Common myeloid progenitor, CD34-positive (primary cell): ENCODE measurements at regions not wholly inside any gene's neighbourhood (a gene's known extent, or its start where the extent isn't known, plus 50 kb on each side); places are given as distances from the start of the nearest gene placed in this dataset.
A peak's percentile ranks its signal among the peaks of the same experiment; 100 is the strongest.

Experiments used
- CTCF ChIA-PET: fragments of 350-600 bp; sonication (Branson Sonifier 250); formaldehyde crosslinking; loops from one replicate; lab custom pipeline; 2021; ENCODE audit warnings: antibody characterized with exemption; lab: Charles Lee
- POLR2A ChIA-PET: fragments of 350-600 bp; sonication (Branson Sonifier 250); formaldehyde crosslinking; loops from one replicate; lab custom pipeline; 2021; ENCODE audit warnings: antibody characterized with exemption; lab: Charles Lee
- DNase-seq, 3 donors: peaks; one replicate each; pipeline versions ENCODE4 v3.0.0 to v3.0.0-alpha.2; 2013
- H3K27ac ChIP-seq, 2 experiments: 1 replicate in 1 of 2; 2 replicates in 1 of 2; pipeline ENCODE4 v1.7.0; 2013; ENCODE audit warnings: inconsistent platforms in 2 of 2, low read length in 2 of 2, mild to moderate bottlenecking in 2 of 2, low read depth in 1 of 2, moderate library complexity in 1 of 2; ENCODE audit not compliant: severe bottlenecking in 2 of 2, insufficient read depth in 1 of 2, poor library complexity in 1 of 2
- H3K27me3 ChIP-seq, 5 experiments: replicated peaks in 2 of 5; 1 replicate in 3 of 5; 2 replicates in 2 of 5; pipeline versions ENCODE4 v1.6.1 to v1.7.0; 2013; ENCODE audit warnings: low read length in 4 of 5, mild to moderate bottlenecking in 2 of 5, moderate library complexity in 2 of 5, inconsistent platforms in 1 of 5; ENCODE audit not compliant: insufficient read depth in 5 of 5, control insufficient read depth in 4 of 5
- H3K36me3 ChIP-seq, 4 experiments: 1 replicate in 2 of 4; 2 replicates in 2 of 4; pipeline versions ENCODE4 v1.6.1 to v1.7.0; 2013; ENCODE audit warnings: low read length in 3 of 4, control low read depth in 1 of 4, mild to moderate bottlenecking in 1 of 4; ENCODE audit not compliant: control insufficient read depth in 4 of 4, insufficient read depth in 4 of 4
- H3K4me1 ChIP-seq, 4 experiments: 1 replicate in 3 of 4; 2 replicates in 1 of 4; pipeline versions ENCODE4 v1.6.1 to v1.7.1; 2013; ENCODE audit warnings: low read length in 3 of 4, mild to moderate bottlenecking in 3 of 4, control low read depth in 1 of 4, inconsistent platforms in 1 of 4, moderate library complexity in 1 of 4; ENCODE audit not compliant: control insufficient read depth in 4 of 4, insufficient read depth in 4 of 4; ENCODE audit errors: control extremely low read depth in 1 of 4
- H3K4me3 ChIP-seq, 7 experiments: 1 replicate in 4 of 7; 2 replicates in 3 of 7; pipeline versions ENCODE4 v1.5.1 to v1.7.0; 2013; ENCODE audit warnings: mild to moderate bottlenecking in 7 of 7, low read length in 6 of 7, moderate library complexity in 6 of 7, inconsistent platforms in 2 of 7, low read depth in 2 of 7, control low read depth in 1 of 7; ENCODE audit not compliant: insufficient read depth in 4 of 7, control insufficient read depth in 1 of 7; ENCODE audit errors: extremely low read depth in 1 of 7
- H3K9me3 ChIP-seq, 5 experiments: 1 replicate in 4 of 5; 2 replicates in 1 of 5; pipeline versions ENCODE4 v1.6.1 to v1.7.1; 2013; ENCODE audit warnings: low read length in 4 of 5, mild to moderate bottlenecking in 2 of 5, inconsistent platforms in 1 of 5, low read depth in 1 of 5, moderate library complexity in 1 of 5; ENCODE audit not compliant: control insufficient read depth in 4 of 5, insufficient read depth in 2 of 5; ENCODE audit errors: control extremely low read depth in 1 of 5
- WGBS: methylation state at CpG from one replicate; pipeline ENCODE4 v1.1.5; 2013; ENCODE audit not compliant: insufficient coverage; 5-methylcytosine and 5-hydroxymethylcytosine counted together

GRCh38 chr4:38509551-38509950, 154.4 kb upstream of the KLF3 start:
- H3K36me3 ChIP-seq = no peaks in the 10 kb centered on the region
- H3K27me3 ChIP-seq = no peaks in the 10 kb centered on the region
- H3K9me3 ChIP-seq = no peaks in the 10 kb centered on the region
- WGBS = 100% methylated on average over 3 of the region's 5 CpGs
- ChIA-PET POLR2A (no interaction called here), CTCF (interaction anchor here (0.5 kb wide), 1 partner anchor 61 kb away, joined by 4 read pairs; no protein-coding TSS in a partner anchor)
- no peak overlapping the region for H3K4me3 ChIP-seq
- no peak for DNase-seq
- no peaks in the 10 kb centered on the region for H3K4me1 ChIP-seq
- H3K27ac ChIP-seq = no peak overlapping the region

GRCh38 chr4:38510201-38510600, 153.8 kb upstream of the KLF3 start:
- CTCF ChIA-PET = interaction anchor here (0.5 kb wide), 1 partner anchor 61 kb away, joined by 4 read pairs; no protein-coding TSS in a partner anchor
- H3K36me3 ChIP-seq = no peaks in the 10 kb centered on the region
- H3K27me3 ChIP-seq = no peaks in the 10 kb centered on the region
- no peaks in the 10 kb centered on the region for H3K4me1 ChIP-seq
- no peak overlapping the region for H3K27ac ChIP-seq
- 100% methylated on average over 2 of the region's 2 CpGs for WGBS
- H3K9me3 ChIP-seq = no peaks in the 10 kb centered on the region
- no peak overlapping the region for H3K4me3 ChIP-seq
- POLR2A ChIA-PET = no interaction called here
- no peak for DNase-seq

GRCh38 chr4:38511702-38512101, 152.3 kb upstream of the KLF3 start:
- Histone ChIP-seq H3K4me3 (no peak overlapping the region), H3K27me3 (no peaks in the 10 kb centered on the region), H3K27ac (no peak overlapping the region), H3K9me3 (no peaks in the 10 kb centered on the region), H3K4me1 (no peaks in the 10 kb centered on the region), H3K36me3 (no peaks in the 10 kb centered on the region)
- ChIA-PET CTCF (no interaction called here), POLR2A (no interaction called here)
- peak in 1 of 3 donors; percentile 11 for DNase-seq
- WGBS = 48% methylated on average over 2 of the region's 5 CpGs

GRCh38 chr4:38512840-38513239, 151.2 kb upstream of the KLF3 start:
- Histone ChIP-seq H3K36me3 (no peaks in the 10 kb centered on the region), H3K27me3 (no peaks in the 10 kb centered on the region), H3K4me1 (no peaks in the 10 kb centered on the region), H3K9me3 (no peaks in the 10 kb centered on the region), H3K4me3 (no peak overlapping the region), H3K27ac (no peak overlapping the region)
- ChIA-PET POLR2A (no interaction called here), CTCF (interaction anchor here (1.0 kb wide), 1 partner anchor 10 kb away, joined by 3 read pairs; no protein-coding TSS in a partner anchor)
- DNase-seq = peak in 1 of 3 donors; percentile 8
- WGBS = 100% methylated on average over 1 of the region's 4 CpGs

GRCh38 chr4:38514465-38515146, 149.4 kb upstream of the KLF3 start:
- no peaks in the 10 kb centered on the region for H3K4me1 ChIP-seq
- H3K27ac ChIP-seq = no peak overlapping the region
- CTCF ChIA-PET = no interaction called here
- no peaks in the 10 kb centered on the region for H3K9me3 ChIP-seq
- no peak overlapping the region for H3K4me3 ChIP-seq
- DNase-seq = no peak
- H3K36me3 ChIP-seq = no peaks in the 10 kb centered on the region
- POLR2A ChIA-PET = no interaction called here
- WGBS = 100% methylated on average over 1 of the region's 1 CpG
- H3K27me3 ChIP-seq = no peaks in the 10 kb centered on the region

- Histone ChIP-seq H3K4me1 (no peaks in the 10 kb centered on the region), H3K27me3 (no peaks in the 10 kb centered on the region), H3K36me3 (no peaks in the 10 kb centered on the region), H3K27ac (no peak overlapping the region), H3K4me3 (no peak overlapping the region), H3K9me3 (no peaks in the 10 kb centered on the region)
- DNase-seq = no peak
- ChIA-PET POLR2A (no interaction called here), CTCF (no interaction called here)
- 100% methylated on average over 1 of the region's 2 CpGs for WGBS
Observed at GRCh38 chr4:38516190-38516589, 147.8 kb upstream of the KLF3 start.

GRCh38 chr4:38519666-38520065, 144.3 kb upstream of the KLF3 start:
- H3K36me3 ChIP-seq = no peaks in the 10 kb centered on the region
- ChIA-PET CTCF (no interaction called here), POLR2A (no interaction called here)
- no peaks in the 10 kb centered on the region for H3K9me3 ChIP-seq
- H3K4me1 ChIP-seq = peaks cover 0 to 13% (median 1%) of the 10 kb centered on the region in 4 experiments
- H3K27me3 ChIP-seq = no peaks in the 10 kb centered on the region
- no peak overlapping the region for H3K4me3 ChIP-seq
- DNase-seq = no peak
- no CpG with 5 or more reads among the region's 1 CpG for WGBS
- no peak overlapping the region for H3K27ac ChIP-seq
